Uterus (tissue), 3 donors: ENCODE measurements at regions not wholly inside any gene's neighbourhood (a gene's known extent, or its start where the extent isn't known, plus 50 kb on each side); places are given as distances from the start of the nearest gene placed in this dataset.
"Not testable (repeated sequence)": the region's sequence is repeated elsewhere in the genome, so short reads cannot be mapped to it uniquely, and the experiment has no call there.

ENCODE experiments used
- DNase-seq, 2 donors: peaks; one replicate each; pipeline ENCODE4 v3.0.0-alpha.2; 2019 to 2020
- H3K27ac ChIP-seq, 2 donors: fragments of 200-600 bp; sonication (generic); 1 replicate in 1 of 2; 2 replicates in 1 of 2; pipeline ENCODE4 v1.5.1; 2016 to 2018
- H3K27me3 ChIP-seq, 2 donors: fragments of 200-600 bp; sonication (generic); one replicate each; pipeline ENCODE4 v1.5.1; 2018 to 2019; ENCODE audit warnings: control low read depth in 1 of 2
- H3K36me3 ChIP-seq, 2 donors: fragments of 200-600 bp; sonication (generic); one replicate each; pipeline ENCODE4 v1.5.1; 2019; ENCODE audit warnings: control low read depth in 1 of 2
- H3K4me1 ChIP-seq, 2 donors: fragments of 200-600 bp; sonication (generic); one replicate each; pipeline ENCODE4 v1.5.1; 2018 to 2019; ENCODE audit warnings: control low read depth in 1 of 2
- H3K4me3 ChIP-seq, 2 donors: fragments of 200-600 bp; sonication (generic); 1 replicate in 1 of 2; 2 replicates in 1 of 2; pipeline ENCODE4 v1.5.1; 2018 to 2019; ENCODE audit warnings: mild to moderate bottlenecking in 1 of 2
- H3K9me3 ChIP-seq, 2 donors: fragments of 200-600 bp; sonication (generic); one replicate each; pipeline ENCODE4 v1.5.1; 2019; ENCODE audit warnings: control low read depth in 1 of 2
- CTCF ChIP-seq, 4 experiments: fragments of 200-600 bp in 2 of 4; fragments of 450-650 bp in 2 of 4; sonication (generic) in 2 of 4; IDR thresholded peaks; one replicate each; pipeline ENCODE4 v1.5.1; 2016 to 2019; ENCODE audit warnings: antibody characterized with exemption in 4 of 4, mild to moderate bottlenecking in 2 of 4, moderate library complexity in 1 of 4
- POLR2A ChIP-seq, 2 donors: fragments of 450-650 bp; IDR thresholded peaks; one replicate each; pipeline ENCODE4 v1.6.1; 2016; ENCODE audit warnings: antibody characterized with exemption in 2 of 2, mild to moderate bottlenecking in 1 of 2, moderate library complexity in 1 of 2
- intact Hi-C: fragments of 100-400 bp; cut with DNase I; formaldehyde crosslinking; loops from one replicate; pipeline ENCODE4 v1.15.1; 2023; ENCODE audit warnings: low total_unique reads
- donor health status: DM: yes; HTN: yes; CAD: no.

- TF ChIP-seq CTCF (IDR thresholded peaks at IDR 0.05) (no peak), POLR2A (IDR thresholded peaks at IDR 0.05) (no peak)
- no peaks in the 10 kb centered on the region for H3K4me1 ChIP-seq
- H3K4me3 ChIP-seq = no peak overlapping the region
- H3K27ac ChIP-seq = no peak overlapping the region
- no peaks in the 10 kb centered on the region for H3K36me3 ChIP-seq
- DNase-seq = no peak
- no peaks in the 10 kb centered on the region for H3K9me3 ChIP-seq
- intact Hi-C loops = no loop called here
- peaks cover 0 to 7% of the 10 kb centered on the region in 2 donors for H3K27me3 ChIP-seq
Observed at GRCh38 chr10:9450801-9451200, 1396.3 kb downstream of the GATA3 start.

GRCh38 chr10:9451211-9451773 lies 1396.8 kb downstream of the GATA3 start:
- TF ChIP-seq POLR2A (IDR thresholded peaks at IDR 0.05) (no peak), CTCF (IDR thresholded peaks at IDR 0.05) (no peak)
- H3K36me3 ChIP-seq = no peaks in the 10 kb centered on the region
- intact Hi-C loops = no loop called here
- peaks cover 0 to 4% of the 10 kb centered on the region in 2 donors for H3K27me3 ChIP-seq
- no peaks in the 10 kb centered on the region for H3K4me1 ChIP-seq
- no peak overlapping the region for H3K4me3 ChIP-seq
- H3K9me3 ChIP-seq = no peaks in the 10 kb centered on the region
- H3K27ac ChIP-seq = no peak overlapping the region
- no peak for DNase-seq

GRCh38 chr10:9452056-9452455 lies 1397.6 kb downstream of the GATA3 start:
- H3K27me3 ChIP-seq = no peaks in the 10 kb centered on the region
- intact Hi-C loops = no loop called here
- no peaks in the 10 kb centered on the region for H3K4me1 ChIP-seq
- no peaks in the 10 kb centered on the region for H3K9me3 ChIP-seq
- H3K27ac ChIP-seq = no peak overlapping the region
- no peak overlapping the region for H3K4me3 ChIP-seq
- no peak for DNase-seq
- no peaks in the 10 kb centered on the region for H3K36me3 ChIP-seq
- TF ChIP-seq POLR2A (IDR thresholded peaks at IDR 0.05) (no peak), CTCF (IDR thresholded peaks at IDR 0.05) (no peak)

GRCh38 chr10:9453871-9454270 lies 1399.4 kb downstream of the GATA3 start:
- H3K36me3 ChIP-seq, H3K27me3 ChIP-seq, H3K4me3 ChIP-seq, H3K9me3 ChIP-seq, H3K4me1 ChIP-seq, H3K27ac ChIP-seq, DNase-seq, intact Hi-C loops: not testable (repeated sequence)

- no peaks in the 10 kb centered on the region for H3K36me3 ChIP-seq
- H3K4me3 ChIP-seq = no peak overlapping the region
- no peaks in the 10 kb centered on the region for H3K4me1 ChIP-seq
- H3K9me3 ChIP-seq = no peaks in the 10 kb centered on the region
- no peaks in the 10 kb centered on the region for H3K27me3 ChIP-seq
- DNase-seq = no peak
- intact Hi-C loops = no loop called here
- no peak overlapping the region for H3K27ac ChIP-seq
- no peak for TF ChIP-seq POLR2A (IDR thresholded peaks at IDR 0.05)
- TF ChIP-seq CTCF (IDR thresholded peaks at IDR 0.05) = no peak
Observed at GRCh38 chr10:9469663-9470205, 1415.2 kb downstream of the GATA3 start.

GRCh38 chr10:9470581-9470980 lies 1416.1 kb downstream of the GATA3 start:
- H3K27me3 ChIP-seq = no peaks in the 10 kb centered on the region
- H3K4me1 ChIP-seq = no peaks in the 10 kb centered on the region
- DNase-seq = no peak
- no peaks in the 10 kb centered on the region for H3K9me3 ChIP-seq
- no peaks in the 10 kb centered on the region for H3K36me3 ChIP-seq
- intact Hi-C loops = no loop called here
- TF ChIP-seq POLR2A (IDR thresholded peaks at IDR 0.05) (no peak), CTCF (IDR thresholded peaks at IDR 0.05) (no peak)
- no peak overlapping the region for H3K4me3 ChIP-seq
- no peak overlapping the region for H3K27ac ChIP-seq
